GM21447 (cell line): ENCODE measurements at regions not wholly inside any gene's neighbourhood (a gene's known extent, or its start where the extent isn't known, plus 50 kb on each side); places are given as distances from the start of the nearest gene placed in this dataset.

Experiments used
- ATAC-seq: cut with Tn5 transposase; IDR thresholded peaks from one replicate; pipeline ENCODE4 v1.9.1; 2021; ENCODE audit not compliant: unreplicated experiment

- ATAC-seq = no peak
These were observed 285.9 kb downstream of the RFC3 start for GRCh38 chr13:34103854-34104253.

GRCh38 chr13:34104853-34105252 is 286.9 kb downstream of the RFC3 start:
- no peak for ATAC-seq

GRCh38 chr13:34107806-34108205 is 289.9 kb downstream of the RFC3 start:
- no peak for ATAC-seq

- no peak for ATAC-seq
These were observed 290.5 kb downstream of the RFC3 start for GRCh38 chr13:34108410-34108809.

- no peak for ATAC-seq
These were observed 296.6 kb downstream of the RFC3 start for GRCh38 chr13:34114581-34114980.

GRCh38 chr13:34116651-34117050 is 298.7 kb downstream of the RFC3 start:
- ATAC-seq = no peak

GRCh38 chr13:34124666-34125306 is 306.8 kb downstream of the RFC3 start:
- no peak for ATAC-seq

GRCh38 chr13:34127523-34127922 is 309.6 kb downstream of the RFC3 start:
- ATAC-seq = no peak

GRCh38 chr13:34128661-34129060 is 310.7 kb downstream of the RFC3 start:
- no peak for ATAC-seq

GRCh38 chr13:34129436-34129835 is 311.5 kb downstream of the RFC3 start:
- ATAC-seq = no peak

- no peak for ATAC-seq
These were observed 319.3 kb downstream of the RFC3 start for GRCh38 chr13:34137200-34137599.

- no peak for ATAC-seq
These were observed 321.8 kb downstream of the RFC3 start for GRCh38 chr13:34139660-34140227.

- no peak for ATAC-seq
These were observed 325.7 kb downstream of the RFC3 start for GRCh38 chr13:34143637-34144036.

- ATAC-seq = no peak
These were observed 326.2 kb downstream of the RFC3 start for GRCh38 chr13:34144142-34144541.

GRCh38 chr13:34145061-34145460 is 327.1 kb downstream of the RFC3 start:
- ATAC-seq = no peak

- ATAC-seq = no peak
These were observed 330.4 kb downstream of the RFC3 start for GRCh38 chr13:34148359-34148758.

- no peak for ATAC-seq
These were observed 333.9 kb downstream of the RFC3 start for GRCh38 chr13:34151885-34152284.

- ATAC-seq = no peak
These were observed 334.5 kb downstream of the RFC3 start for GRCh38 chr13:34152409-34152808.

GRCh38 chr13:34152996-34153395 is 335.0 kb downstream of the RFC3 start:
- ATAC-seq = no peak

- ATAC-seq = no peak
These were observed 335.7 kb downstream of the RFC3 start for GRCh38 chr13:34153428-34154180.

GRCh38 chr13:34155931-34156607 is 338.1 kb downstream of the RFC3 start:
- ATAC-seq = no peak
